KOPT-K1 (cell line): ENCODE measurements at regions not wholly inside any gene's neighbourhood (a gene's known extent, or its start where the extent isn't known, plus 50 kb on each side); places are given as distances from the start of the nearest gene placed in this dataset.

Experiments used
- H3K27ac ChIP-seq: fragments of 200-600 bp; sonication (generic); 2 replicates; pipeline ENCODE4 v1.5.1; 2016; ENCODE audit warnings: antibody characterized with exemption, mild to moderate bottlenecking, low read depth, low read length; ENCODE audit not compliant: poor library complexity, severe bottlenecking
- H3K36me3 ChIP-seq: fragments of 200-600 bp; sonication (generic); 2 replicates; pipeline ENCODE4 v1.5.1; 2017; ENCODE audit warnings: antibody characterized with exemption, mild to moderate bottlenecking, low read length, moderate library complexity; ENCODE audit not compliant: insufficient read depth
- H3K9me3 ChIP-seq: fragments of 200-600 bp; sonication (generic); 2 replicates; pipeline ENCODE4 v1.5.1; 2017; ENCODE audit warnings: antibody characterized with exemption, low read length, mild to moderate bottlenecking; ENCODE audit not compliant: insufficient read depth, poor library complexity, severe bottlenecking

DNA sequence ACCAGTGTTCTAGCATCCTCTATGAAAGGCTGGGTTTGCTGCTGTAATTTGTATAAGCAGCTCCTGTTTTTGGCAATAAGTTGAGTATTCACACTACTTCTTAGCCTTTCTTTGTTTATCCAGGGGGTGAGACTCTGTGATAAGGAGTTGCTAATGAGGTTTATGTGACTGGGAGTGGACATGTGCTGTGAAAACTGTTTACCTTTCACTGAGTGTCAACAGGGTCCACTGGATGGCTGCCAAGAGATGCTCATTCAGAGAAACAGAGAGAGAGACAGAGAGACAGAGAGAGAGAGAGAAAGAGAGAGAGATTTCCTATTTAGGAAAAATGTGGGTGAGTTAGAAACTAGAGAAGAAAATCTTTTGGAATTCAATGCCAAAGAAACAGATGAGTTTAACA, 233.9 kb downstream of the CHIC2 start:
- no peak overlapping the region for H3K27ac ChIP-seq
- H3K9me3 ChIP-seq = peaks cover 26% of the 10 kb centered on the region
- no peaks in the 10 kb centered on the region for H3K36me3 ChIP-seq

DNA sequence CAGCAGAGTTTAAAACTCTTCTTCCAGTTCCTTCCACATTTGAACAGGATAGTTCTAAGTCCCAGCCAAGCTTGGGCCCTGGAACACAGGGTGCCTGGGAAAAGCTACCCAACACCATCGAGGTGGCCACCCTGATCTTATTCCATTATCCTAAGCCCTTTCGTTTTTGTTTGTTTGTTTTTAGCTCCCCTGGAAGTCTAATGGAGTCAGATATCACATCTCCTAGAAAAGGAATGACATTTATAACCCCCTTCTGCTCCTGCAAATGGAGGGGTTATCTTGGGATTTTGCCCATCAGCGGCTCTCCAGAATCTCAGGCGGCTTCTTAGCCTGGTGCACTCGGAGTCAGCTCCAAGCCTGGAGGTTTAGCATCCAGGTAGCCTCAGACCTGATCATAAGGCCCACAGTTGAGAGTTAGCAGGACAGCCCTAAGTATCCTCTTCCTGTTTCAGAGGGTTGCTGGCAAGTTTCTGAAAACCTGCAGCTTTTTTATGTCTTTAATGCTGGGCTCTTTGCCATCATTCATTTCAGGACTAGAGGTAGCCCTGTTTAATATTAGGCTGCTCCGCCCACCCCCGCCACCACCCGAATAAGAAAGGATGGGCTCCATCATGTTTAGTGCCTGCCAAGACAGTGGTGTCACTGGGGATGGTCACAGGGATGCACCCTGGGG, 230.0 kb upstream of the LNX1 start:
- Histone ChIP-seq H3K36me3 (no peaks in the 10 kb centered on the region), H3K27ac (no peak overlapping the region), H3K9me3 (no peaks in the 10 kb centered on the region)

- Histone ChIP-seq H3K27ac (no peak overlapping the region), H3K36me3 (no peaks in the 10 kb centered on the region), H3K9me3 (no peaks in the 10 kb centered on the region)
Observed at GRCh38 chr4:53818104-53818503, 226.8 kb upstream of the LNX1 start.

GRCh38 chr4:53816561-53816960, 225.3 kb upstream of the LNX1 start:
- no peak overlapping the region for H3K27ac ChIP-seq
- no peaks in the 10 kb centered on the region for H3K9me3 ChIP-seq
- no peaks in the 10 kb centered on the region for H3K36me3 ChIP-seq

DNA sequence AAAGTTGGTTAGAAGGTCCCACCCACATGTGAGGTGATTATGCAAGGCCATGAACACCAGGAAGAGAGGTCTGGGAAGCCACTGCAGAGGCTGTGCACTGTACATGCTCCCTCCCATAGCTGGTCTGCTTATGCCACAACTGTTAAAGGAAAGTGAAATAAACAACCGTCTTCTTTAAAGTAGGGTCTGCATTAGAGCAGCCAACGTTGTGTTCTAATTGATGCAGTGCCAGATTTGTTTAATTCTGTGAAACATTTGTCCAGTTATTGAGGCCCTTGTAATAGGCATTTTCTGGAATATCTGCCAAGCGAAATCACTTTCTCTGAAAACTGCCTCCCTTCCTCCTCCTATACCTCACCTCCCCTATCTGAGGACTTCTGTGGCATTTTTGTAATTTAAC, 224.0 kb upstream of the LNX1 start:
- no peak overlapping the region for H3K27ac ChIP-seq
- no peaks in the 10 kb centered on the region for H3K36me3 ChIP-seq
- no peaks in the 10 kb centered on the region for H3K9me3 ChIP-seq

DNA sequence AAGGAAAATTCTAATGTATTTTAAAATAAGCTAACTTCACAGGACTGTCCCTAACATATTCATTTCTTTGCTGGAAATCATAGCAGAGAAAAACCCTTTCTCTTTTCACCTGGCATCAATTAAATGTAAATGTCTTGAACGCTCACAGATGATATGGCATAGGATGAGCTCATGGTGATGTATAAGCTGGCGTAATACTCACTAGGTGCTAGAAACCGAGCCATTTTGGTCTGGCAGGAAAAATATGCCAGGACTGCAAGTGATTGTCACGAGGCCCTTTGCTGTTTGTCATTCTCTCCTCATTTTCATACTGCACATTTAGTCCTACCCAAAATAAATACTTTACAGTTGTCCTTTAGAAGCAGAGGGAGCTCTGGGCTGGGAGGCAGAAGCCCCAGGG, 222.7 kb upstream of the LNX1 start:
- Histone ChIP-seq H3K36me3 (no peaks in the 10 kb centered on the region), H3K9me3 (no peaks in the 10 kb centered on the region), H3K27ac (no peak overlapping the region)

GRCh38 chr4:53810643-53811042, 219.4 kb upstream of the LNX1 start:
- Histone ChIP-seq H3K9me3 (no peaks in the 10 kb centered on the region), H3K36me3 (no peaks in the 10 kb centered on the region), H3K27ac (no peak overlapping the region)

GRCh38 chr4:53809816-53810215, 218.5 kb upstream of the LNX1 start:
- Histone ChIP-seq H3K9me3 (no peaks in the 10 kb centered on the region), H3K36me3 (no peaks in the 10 kb centered on the region)

DNA sequence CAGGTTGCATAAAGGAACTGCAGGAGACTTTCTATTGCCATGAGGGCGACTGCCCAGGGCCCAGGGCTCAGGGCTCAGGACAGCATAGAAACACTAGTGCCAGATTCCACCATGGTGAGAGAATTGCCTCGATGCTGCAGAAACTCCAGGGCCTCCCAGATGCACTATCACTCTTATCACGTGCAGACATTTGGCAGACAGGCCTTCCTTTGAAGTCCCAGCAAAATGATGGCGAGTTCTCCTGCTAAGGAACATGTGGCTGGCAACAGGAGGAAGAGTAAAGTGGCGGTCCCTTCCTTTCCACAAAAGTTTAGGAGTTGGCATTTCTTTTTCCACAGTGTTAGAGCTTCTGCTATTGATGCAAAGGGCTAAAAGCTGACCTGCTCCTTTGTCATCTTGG, 214.0 kb upstream of the LNX1 start:
- Histone ChIP-seq H3K9me3 (no peaks in the 10 kb centered on the region), H3K27ac (no peak overlapping the region), H3K36me3 (no peaks in the 10 kb centered on the region)

More at GRCh38 chr4:53809816-53810215, 218.5 kb upstream of the LNX1 start:
- H3K27ac ChIP-seq = no peak overlapping the region

- no peaks in the 10 kb centered on the region for H3K36me3 ChIP-seq
- H3K9me3 ChIP-seq = no peaks in the 10 kb centered on the region
- H3K27ac ChIP-seq = no peak overlapping the region
Observed at GRCh38 chr4:53804719-53805118, 213.4 kb upstream of the LNX1 start.

DNA sequence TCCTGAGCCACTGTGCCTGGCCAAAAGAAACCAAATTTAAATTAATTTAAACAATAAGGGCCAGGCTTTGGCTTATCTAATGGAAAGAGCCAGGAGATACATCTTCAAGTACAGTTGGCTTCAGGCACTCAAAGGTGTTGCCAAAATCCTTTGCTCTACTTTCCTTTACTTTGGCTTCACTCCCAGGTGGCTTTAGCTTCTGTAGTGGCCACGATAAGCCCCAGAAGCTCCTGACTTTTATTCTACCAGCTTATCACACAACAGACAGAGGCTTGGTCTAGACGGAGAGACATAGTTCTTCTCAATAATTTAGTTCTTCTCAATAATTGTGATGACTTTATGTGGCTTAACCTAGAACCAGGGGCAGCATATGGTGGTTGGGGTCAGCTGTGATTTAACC, 211.2 kb upstream of the LNX1 start:
- H3K9me3 ChIP-seq = no peaks in the 10 kb centered on the region
- H3K27ac ChIP-seq = no peak overlapping the region
- no peaks in the 10 kb centered on the region for H3K36me3 ChIP-seq

GRCh38 chr4:53801373-53801772, 210.1 kb upstream of the LNX1 start:
- no peaks in the 10 kb centered on the region for H3K36me3 ChIP-seq
- H3K27ac ChIP-seq = no peak overlapping the region
- H3K9me3 ChIP-seq = no peaks in the 10 kb centered on the region

DNA sequence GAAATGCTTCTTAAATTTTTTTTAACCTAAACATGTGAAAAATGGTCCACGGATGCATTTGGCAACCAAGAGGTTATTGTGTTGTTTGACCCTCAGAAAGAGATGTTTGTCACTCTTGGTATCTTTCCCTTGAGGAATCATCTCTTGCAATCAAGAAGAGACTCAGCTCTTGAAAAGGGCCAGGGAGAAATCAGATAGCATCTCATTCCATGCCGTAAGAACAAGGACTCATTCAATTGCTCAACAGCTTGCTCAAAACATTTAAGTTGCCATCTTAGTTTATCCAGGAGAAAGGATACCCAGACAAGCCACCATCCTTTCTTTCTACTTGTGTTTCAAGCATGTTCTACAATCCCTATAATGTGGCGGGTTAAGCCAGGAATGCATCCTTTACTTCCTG, 209.5 kb upstream of the LNX1 start:
- Histone ChIP-seq H3K27ac (no peak overlapping the region), H3K9me3 (no peaks in the 10 kb centered on the region), H3K36me3 (no peaks in the 10 kb centered on the region)

DNA sequence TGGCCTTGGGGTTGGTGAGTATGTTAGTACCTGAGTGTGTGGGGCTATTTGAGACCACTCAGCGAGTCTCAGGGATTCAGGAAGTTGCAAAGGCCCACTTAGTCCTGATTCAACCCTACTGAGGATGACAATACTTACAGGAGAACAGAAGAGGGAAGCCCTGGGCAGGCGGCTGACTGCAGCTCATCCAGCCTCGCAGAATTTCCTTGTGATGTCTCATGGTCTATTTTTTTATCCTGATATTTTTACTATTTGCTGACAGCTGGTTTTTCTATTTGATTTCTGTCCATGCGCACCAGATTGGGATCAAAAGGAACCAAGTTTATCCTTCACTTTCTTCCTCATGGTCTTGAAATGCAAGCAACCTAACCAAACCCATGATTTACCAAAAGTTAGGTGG, 201.8 kb upstream of the LNX1 start:
- Histone ChIP-seq H3K27ac (no peak overlapping the region), H3K36me3 (no peaks in the 10 kb centered on the region), H3K9me3 (no peaks in the 10 kb centered on the region)

GRCh38 chr4:53790286-53790685, 199.0 kb upstream of the LNX1 start:
- no peaks in the 10 kb centered on the region for H3K9me3 ChIP-seq
- H3K27ac ChIP-seq = no peak overlapping the region
- H3K36me3 ChIP-seq = no peaks in the 10 kb centered on the region

DNA sequence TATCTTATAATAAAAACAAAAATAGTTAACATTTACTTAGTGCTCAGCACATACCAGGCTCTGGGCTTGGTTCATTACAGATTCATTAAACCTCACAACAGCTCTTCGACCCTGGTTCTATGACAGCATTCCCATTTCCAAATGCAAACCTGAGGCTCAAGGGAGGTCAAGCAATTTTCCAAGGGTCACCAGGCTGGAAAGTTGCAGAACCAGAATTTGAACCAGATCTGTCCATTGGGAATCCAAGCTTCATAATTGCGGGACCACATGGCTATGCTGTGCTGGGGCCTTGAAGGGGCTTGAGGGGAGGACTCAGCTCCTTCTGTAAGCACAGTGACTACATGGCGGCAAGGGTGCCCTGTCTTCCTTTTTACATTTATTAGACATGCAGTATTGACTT, 197.3 kb upstream of the LNX1 start:
- Histone ChIP-seq H3K36me3 (no peaks in the 10 kb centered on the region), H3K27ac (no peak overlapping the region), H3K9me3 (no peaks in the 10 kb centered on the region)
